Thoracic aorta (tissue), 2 donors: ENCODE measurements at regions not wholly inside any gene's neighbourhood (a gene's known extent, or its start where the extent isn't known, plus 50 kb on each side); places are given as distances from the start of the nearest gene placed in this dataset.
"Not testable (repeated sequence)": the region's sequence is repeated elsewhere in the genome, so short reads cannot be mapped to it uniquely, and the experiment has no call there.

Experiments
- ATAC-seq: fragments of 150-250 bp; one replicate; pipeline ENCODE4 v1.8.0; 2017; ENCODE audit warnings: low read depth; ENCODE audit not compliant: insufficient number of reproducible peaks, low FRiP score
- DNase-seq: peaks from one replicate; pipeline ENCODE4 v3.0.0-alpha.2; 2020; ENCODE audit warnings: low spot score
- H3K27ac ChIP-seq, 2 donors: fragments of 200-600 bp; sonication (generic); 1 replicate in 1 of 2; 2 replicates in 1 of 2; pipeline ENCODE4 v1.5.1; 2016; ENCODE audit warnings: mild to moderate bottlenecking in 2 of 2, moderate library complexity in 2 of 2
- H3K27me3 ChIP-seq: fragments of 200-600 bp; sonication (generic); replicated peaks from 2 replicates; pipeline ENCODE4 v1.6.0; 2016; ENCODE audit warnings: mild to moderate bottlenecking; ENCODE audit not compliant: insufficient read depth
- H3K36me3 ChIP-seq: fragments of 200-600 bp; sonication (generic); one replicate; pipeline ENCODE4 v1.5.1; 2016
- H3K4me1 ChIP-seq, 2 donors: fragments of 200-600 bp; sonication (generic); 1 replicate in 1 of 2; 2 replicates in 1 of 2; pipeline versions ENCODE4 v1.5.1 to v1.6.0; 2016; ENCODE audit warnings: low read depth in 2 of 2, mild to moderate bottlenecking in 1 of 2; ENCODE audit not compliant: control insufficient read depth in 1 of 2
- H3K4me3 ChIP-seq: fragments of 200-600 bp; sonication (generic); 2 replicates; pipeline ENCODE4 v1.5.1; 2016; ENCODE audit warnings: mild to moderate bottlenecking
- H3K9me3 ChIP-seq: fragments of 200-600 bp; sonication (generic); 2 replicates; pipeline ENCODE4 v1.5.1; 2016
- CTCF ChIP-seq: fragments of 200-600 bp; sonication (generic); IDR thresholded peaks from one replicate; pipeline ENCODE4 v1.5.1; 2019; ENCODE audit warnings: antibody characterized with exemption

GRCh38 chr10:125252937-125253336 lies 92.6 kb upstream of the CTBP2 start:
- Histone ChIP-seq H3K36me3 (no peaks in the 10 kb centered on the region), H3K4me3 (no peak overlapping the region), H3K27me3 (no peaks in the 10 kb centered on the region), H3K4me1 (no peaks in the 10 kb centered on the region), H3K9me3 (no peaks in the 10 kb centered on the region), H3K27ac (no peak overlapping the region)
- ATAC-seq (no peak), DNase-seq (no peak)
- TF ChIP-seq CTCF, result no peak

GRCh38 chr10:125250834-125251233 lies 90.5 kb upstream of the CTBP2 start:
- not testable (repeated sequence) for ATAC-seq, H3K4me1 ChIP-seq, H3K4me3 ChIP-seq, H3K9me3 ChIP-seq, H3K27ac ChIP-seq, H3K27me3 ChIP-seq, H3K36me3 ChIP-seq, DNase-seq

- DNase-seq (no peak), ATAC-seq (no peak)
- H3K4me1 ChIP-seq, result no peaks in the 10 kb centered on the region
- TF ChIP-seq CTCF, result no peak
- H3K4me3 ChIP-seq, result no peak overlapping the region
- H3K27ac ChIP-seq, result no peak overlapping the region
- H3K27me3 ChIP-seq, result no peaks in the 10 kb centered on the region
- no peaks in the 10 kb centered on the region for H3K36me3 ChIP-seq
- no peaks in the 10 kb centered on the region for H3K9me3 ChIP-seq
Measured at GRCh38 chr10:125249948-125250347, 89.6 kb upstream of the CTBP2 start.

- no peak overlapping the region for H3K4me3 ChIP-seq
- no peaks in the 10 kb centered on the region for H3K27me3 ChIP-seq
- no peaks in the 10 kb centered on the region for H3K36me3 ChIP-seq
- ATAC-seq (no peak), DNase-seq (no peak)
- no peaks in the 10 kb centered on the region for H3K9me3 ChIP-seq
- no peak for TF ChIP-seq CTCF
- H3K4me1 ChIP-seq, result no peaks in the 10 kb centered on the region
- H3K27ac ChIP-seq, result no peak overlapping the region
Measured at GRCh38 chr10:125248489-125248888, 88.1 kb upstream of the CTBP2 start.

GRCh38 chr10:125247576-125247975 lies 87.2 kb upstream of the CTBP2 start:
- Histone ChIP-seq H3K27ac (no peak overlapping the region), H3K36me3 (no peaks in the 10 kb centered on the region), H3K27me3 (no peaks in the 10 kb centered on the region), H3K4me3 (no peak overlapping the region), H3K9me3 (no peaks in the 10 kb centered on the region), H3K4me1 (no peaks in the 10 kb centered on the region)
- no peak for DNase-seq
- ATAC-seq, result no peak
- TF ChIP-seq CTCF, result no peak

- H3K27ac ChIP-seq, result no peak overlapping the region
Measured at GRCh38 chr10:125243532-125244253, 83.3 kb upstream of the CTBP2 start.

More at GRCh38 chr10:125243532-125244253, 83.3 kb upstream of the CTBP2 start:
- no peaks in the 10 kb centered on the region for H3K27me3 ChIP-seq
- no peaks in the 10 kb centered on the region for H3K36me3 ChIP-seq
- H3K4me3 ChIP-seq, result no peak overlapping the region
- H3K9me3 ChIP-seq, result peaks cover 2% of the 10 kb centered on the region
- ATAC-seq, result no peak
- no peaks in the 10 kb centered on the region for H3K4me1 ChIP-seq
- no peak for DNase-seq
- no peak for TF ChIP-seq CTCF
